ENCODE measurements at regions not wholly inside any gene's neighbourhood (a gene's known extent, or its start where the extent isn't known, plus 50 kb on each side); places are given as distances from the start of the nearest gene placed in this dataset.

- TF ChIP-seq, protein P1, sequence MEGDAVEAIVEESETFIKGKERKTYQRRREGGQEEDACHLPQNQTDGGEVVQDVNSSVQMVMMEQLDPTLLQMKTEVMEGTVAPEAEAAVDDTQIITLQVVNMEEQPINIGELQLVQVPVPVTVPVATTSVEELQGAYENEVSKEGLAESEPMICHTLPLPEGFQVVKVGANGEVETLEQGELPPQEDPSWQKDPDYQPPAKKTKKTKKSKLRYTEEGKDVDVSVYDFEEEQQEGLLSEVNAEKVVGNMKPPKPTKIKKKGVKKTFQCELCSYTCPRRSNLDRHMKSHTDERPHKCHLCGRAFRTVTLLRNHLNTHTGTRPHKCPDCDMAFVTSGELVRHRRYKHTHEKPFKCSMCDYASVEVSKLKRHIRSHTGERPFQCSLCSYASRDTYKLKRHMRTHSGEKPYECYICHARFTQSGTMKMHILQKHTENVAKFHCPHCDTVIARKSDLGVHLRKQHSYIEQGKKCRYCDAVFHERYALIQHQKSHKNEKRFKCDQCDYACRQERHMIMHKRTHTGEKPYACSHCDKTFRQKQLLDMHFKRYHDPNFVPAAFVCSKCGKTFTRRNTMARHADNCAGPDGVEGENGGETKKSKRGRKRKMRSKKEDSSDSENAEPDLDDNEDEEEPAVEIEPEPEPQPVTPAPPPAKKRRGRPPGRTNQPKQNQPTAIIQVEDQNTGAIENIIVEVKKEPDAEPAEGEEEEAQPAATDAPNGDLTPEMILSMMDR (IDR thresholded peaks at IDR 0.05): no peak
- TF ChIP-seq POLR2A (IDR thresholded peaks at IDR 0.05): no peak
Observed at GRCh38 chr2:238694922-238695321, 153.0 kb upstream of the TWIST2 start.

All from vagina (tissue), 2 donors.